ENCODE measurements at regions not wholly inside any gene's neighbourhood (a gene's known extent, or its start where the extent isn't known, plus 50 kb on each side); places are given as distances from the start of the nearest gene placed in this dataset.

- no peak for TF ChIP-seq CTCF (IDR thresholded peaks at IDR 0.05)
- no peak for TF ChIP-seq EZH2 (IDR thresholded peaks at IDR 0.05)
Measured at GRCh38 chr10:1872151-1872726, 134.9 kb upstream of the ADARB2 start.
